C4-2B (cell line): ENCODE measurements at regions not wholly inside any gene's neighbourhood (a gene's known extent, or its start where the extent isn't known, plus 50 kb on each side); places are given as distances from the start of the nearest gene placed in this dataset.

Experiments used
- H3K27ac ChIP-seq: fragments of 450-650 bp; 2 replicates; pipeline ENCODE4 v1.5.1; 2017
- ZFX ChIP-seq: fragments of 450-650 bp; IDR thresholded peaks from 2 replicates; pipeline ENCODE4 v1.6.1; 2017
- TF ChIP-seq, protein P1 (sequence below): fragments of 450-650 bp; conservative IDR thresholded peaks from 2 replicates; pipeline ENCODE4 v1.5.1; 2017; ENCODE audit warnings: mild to moderate bottlenecking

GRCh38 chr1:214123061-214123784 is 135.4 kb downstream of the PROX1 start:
- TF ChIP-seq ZFX = no peak
- TF ChIP-seq, protein P1, sequence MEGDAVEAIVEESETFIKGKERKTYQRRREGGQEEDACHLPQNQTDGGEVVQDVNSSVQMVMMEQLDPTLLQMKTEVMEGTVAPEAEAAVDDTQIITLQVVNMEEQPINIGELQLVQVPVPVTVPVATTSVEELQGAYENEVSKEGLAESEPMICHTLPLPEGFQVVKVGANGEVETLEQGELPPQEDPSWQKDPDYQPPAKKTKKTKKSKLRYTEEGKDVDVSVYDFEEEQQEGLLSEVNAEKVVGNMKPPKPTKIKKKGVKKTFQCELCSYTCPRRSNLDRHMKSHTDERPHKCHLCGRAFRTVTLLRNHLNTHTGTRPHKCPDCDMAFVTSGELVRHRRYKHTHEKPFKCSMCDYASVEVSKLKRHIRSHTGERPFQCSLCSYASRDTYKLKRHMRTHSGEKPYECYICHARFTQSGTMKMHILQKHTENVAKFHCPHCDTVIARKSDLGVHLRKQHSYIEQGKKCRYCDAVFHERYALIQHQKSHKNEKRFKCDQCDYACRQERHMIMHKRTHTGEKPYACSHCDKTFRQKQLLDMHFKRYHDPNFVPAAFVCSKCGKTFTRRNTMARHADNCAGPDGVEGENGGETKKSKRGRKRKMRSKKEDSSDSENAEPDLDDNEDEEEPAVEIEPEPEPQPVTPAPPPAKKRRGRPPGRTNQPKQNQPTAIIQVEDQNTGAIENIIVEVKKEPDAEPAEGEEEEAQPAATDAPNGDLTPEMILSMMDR = peak; percentile 81
- no peak overlapping the region for H3K27ac ChIP-seq

DNA sequence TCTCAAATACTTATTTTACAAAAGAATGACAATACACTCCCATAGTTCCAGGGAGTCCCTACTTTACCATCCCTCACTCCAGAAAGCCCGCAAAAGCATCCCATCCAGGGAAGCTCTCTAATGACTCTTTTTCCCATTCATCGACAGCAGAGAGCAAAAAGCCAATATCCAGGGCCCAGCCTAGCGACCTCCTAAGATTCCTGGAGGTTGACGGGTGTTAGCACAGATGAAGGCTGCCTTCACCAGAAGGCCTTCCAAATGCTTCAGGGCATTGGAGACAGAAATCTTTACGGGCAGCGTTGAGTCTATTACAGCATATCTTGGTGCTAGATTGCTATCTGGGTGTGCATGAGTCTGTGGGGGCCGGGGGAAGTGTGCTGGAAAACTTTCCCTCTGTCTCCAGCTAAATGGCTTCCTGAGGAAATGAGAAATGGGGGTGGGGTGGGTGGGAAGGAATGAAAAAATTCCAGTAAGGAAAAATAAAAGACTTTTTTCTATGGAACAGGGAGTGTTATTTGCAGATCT is 136.6 kb downstream of the PROX1 start:
- TF ChIP-seq, protein P1 = no peak
- no peak for TF ChIP-seq ZFX

DNA sequence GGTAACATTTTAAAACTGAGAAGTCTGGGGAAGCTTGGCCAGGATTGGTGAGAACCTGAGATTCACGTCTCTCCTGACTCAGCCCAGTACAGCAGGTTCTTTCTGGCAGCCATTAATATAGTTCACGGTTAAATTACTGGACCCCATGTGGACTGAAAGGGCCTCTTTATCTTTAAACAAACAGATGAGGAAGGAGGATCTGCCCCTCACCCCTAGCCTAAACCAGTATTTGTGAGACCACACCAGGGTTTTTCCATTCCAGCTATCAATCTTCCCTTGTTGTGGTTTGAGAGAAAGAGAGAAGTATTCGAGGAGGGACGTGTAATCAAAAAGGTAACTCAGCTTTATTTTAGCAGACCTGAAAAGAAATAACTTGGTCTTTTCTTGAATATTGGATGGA is 137.1 kb downstream of the PROX1 start:
- H3K27ac ChIP-seq = no peak overlapping the region
- TF ChIP-seq, protein P1 = no peak
- no peak for TF ChIP-seq ZFX

More for the DNA sequence above, 136.6 kb downstream of the PROX1 start:
- H3K27ac ChIP-seq = no peak overlapping the region

GRCh38 chr1:214125819-214126218 is 138.0 kb downstream of the PROX1 start:
- no peak for TF ChIP-seq ZFX
- TF ChIP-seq, protein P1 = no peak
- no peak overlapping the region for H3K27ac ChIP-seq

DNA sequence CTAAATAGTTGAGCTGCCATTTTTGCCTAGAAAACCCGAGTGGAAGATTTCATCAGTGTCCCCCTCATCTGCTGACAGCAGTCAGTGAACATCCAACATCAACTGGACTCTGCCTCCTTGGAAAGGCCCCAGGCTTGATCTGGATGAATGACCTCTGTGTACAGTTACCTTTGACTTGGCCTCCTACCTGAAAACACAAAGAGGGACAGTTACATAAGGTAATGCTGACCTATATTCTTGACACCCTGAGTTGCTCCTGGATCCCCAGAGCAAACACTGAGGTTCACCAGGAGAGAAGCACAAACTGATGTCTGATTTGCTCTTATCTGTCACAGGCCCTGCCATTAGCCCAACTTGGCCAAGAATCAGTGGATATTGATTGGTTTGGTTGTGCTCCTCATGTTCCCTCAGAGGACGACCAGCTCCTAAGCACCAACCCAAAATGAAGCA is 138.9 kb downstream of the PROX1 start:
- no peak for TF ChIP-seq ZFX
- TF ChIP-seq, protein P1 = no peak
- H3K27ac ChIP-seq = no peak overlapping the region

GRCh38 chr1:214127705-214128104 is 139.9 kb downstream of the PROX1 start:
- TF ChIP-seq, protein P1 = no peak
- TF ChIP-seq ZFX = no peak
- no peak overlapping the region for H3K27ac ChIP-seq

GRCh38 chr1:214135886-214136285 is 145.1 kb upstream of the SMYD2 start:
- TF ChIP-seq ZFX = no peak
- TF ChIP-seq, protein P1 = no peak
- no peak overlapping the region for H3K27ac ChIP-seq
